GM12878 (cell line): ENCODE measurements at regions not wholly inside any gene's neighbourhood (a gene's known extent, or its start where the extent isn't known, plus 50 kb on each side); places are given as distances from the start of the nearest gene placed in this dataset.

Experiments
- ATAC-seq: fragments of 200-7000 bp; cut with Tn5 transposase; 3 replicates; pipeline ENCODE4 v1.9.1; 2020; ENCODE audit warnings: mild to moderate bottlenecking, moderate library complexity
- BruUV-seq: library from RNA; stranded (reverse); fragments of 400-500 nt; replicated peaks from 2 replicates; lab custom pipeline; 2021; lab: Mats Ljungman, UMichigan
- CTCF ChIA-PET: fragments of 300-600 bp; sonication (Branson Sonifier 250); formaldehyde crosslinking; extraction: SDS; loops from one replicate; lab custom pipeline; 2021; ENCODE audit warnings: inconsistent platforms; lab: Yijun Ruan, JAX
- POLR2A ChIA-PET: fragments of 350-600 bp; formaldehyde crosslinking; extraction: SDS; loops from one replicate; lab custom pipeline; 2021; ENCODE audit warnings: inconsistent platforms; lab: Charles Lee
- RAD21 ChIA-PET: fragments of 300-600 bp; sonication (Branson Sonifier 250); formaldehyde crosslinking; loops from one replicate; lab custom pipeline; 2023; ENCODE audit warnings: antibody characterized with exemption; ENCODE audit not compliant: unreplicated experiment; lab: Charles Lee
- SMC1A ChIA-PET: fragments of 300-600 bp; sonication (Branson Sonifier 250); formaldehyde crosslinking; loops from one replicate; lab custom pipeline; 2023; ENCODE audit not compliant: unreplicated experiment, uncharacterized antibody; lab: Charles Lee
- DNase-seq: peaks from one replicate; pipeline ENCODE4 v3.0.0-alpha.2; 2011; ENCODE audit warnings: low read depth, low spot score
- FAIRE-seq: peaks from 3 replicates; lab custom pipeline; 2011; peaks lifted over from hg19 to GRCh38; lab: Jason Lieb, UNC
- H2AFZ ChIP-seq: 2 replicates; pipeline ENCODE4 v1.6.0; 2011; ENCODE audit warnings: low read depth, low read length, control low read depth; ENCODE audit not compliant: control insufficient read depth
- H3K27ac ChIP-seq: 2 replicates; pipeline ENCODE4 v1.5.1; 2011; ENCODE audit warnings: control low read depth; ENCODE audit not compliant: control insufficient read depth, insufficient read depth
- H3K27me3 ChIP-seq, 2 experiments: replicated peaks in 1 of 2; 2 replicates each; pipeline versions ENCODE4 v1.6.0 to v1.6.1; 2011; ENCODE audit warnings: low read length in 1 of 2; ENCODE audit not compliant: control insufficient read depth in 2 of 2, insufficient read depth in 2 of 2
- H3K36me3 ChIP-seq, 2 experiments: 2 replicates each; pipeline ENCODE4 v1.5.1; 2011; ENCODE audit warnings: low read length in 1 of 2; ENCODE audit not compliant: control insufficient read depth in 2 of 2, insufficient read depth in 2 of 2
- H3K4me1 ChIP-seq: 2 replicates; pipeline ENCODE4 v1.6.1; 2011; ENCODE audit warnings: mild to moderate bottlenecking, low read length, moderate library complexity, mixed read lengths; ENCODE audit not compliant: control insufficient read depth, insufficient read depth
- H3K4me2 ChIP-seq: 2 replicates; pipeline ENCODE4 v1.6.0; 2011; ENCODE audit warnings: control low read depth; ENCODE audit not compliant: control insufficient read depth, insufficient read depth
- H3K4me3 ChIP-seq: fragments of 200-600 bp; sonication (generic); 2 replicates; pipeline ENCODE4 v1.5.1; 2016
- H3K79me2 ChIP-seq: 2 replicates; pipeline ENCODE4 v1.6.0; 2011; ENCODE audit warnings: low read length; ENCODE audit not compliant: control insufficient read depth, insufficient read depth
- H3K9ac ChIP-seq: 2 replicates; pipeline ENCODE4 v1.8.0; 2011; ENCODE audit warnings: low read length, control low read depth, mixed read lengths; ENCODE audit not compliant: control insufficient read depth, insufficient read depth
- H3K9me3 ChIP-seq: replicated peaks from 3 replicates; pipeline ENCODE4 v1.5.1; 2011; ENCODE audit warnings: mild to moderate bottlenecking, low read length; ENCODE audit not compliant: control insufficient read depth, insufficient read depth
- H4K20me1 ChIP-seq: 2 replicates; pipeline ENCODE4 v1.6.0; 2011; ENCODE audit not compliant: control insufficient read depth, insufficient read depth
- BRCA1 ChIP-seq: IDR thresholded peaks from 2 replicates; pipeline ENCODE4 v1.6.1; 2011; ENCODE audit warnings: low read depth, low read length, improper control_type of control experiment
- CBX5 ChIP-seq: sonication (generic); IDR thresholded peaks from 2 replicates; pipeline ENCODE4 v1.6.1; 2016; ENCODE audit warnings: low read depth, moderate library complexity, mild to moderate bottlenecking, inconsistent platforms
- MXI1 ChIP-seq: fragments of 150-350 bp; IDR thresholded peaks from 2 replicates; pipeline ENCODE4 v1.6.1; 2011; ENCODE audit warnings: low read depth, mild to moderate bottlenecking, inconsistent platforms, low read length, improper control_type of control experiment
- NFYA ChIP-seq: IDR thresholded peaks from 2 replicates; pipeline ENCODE4 v1.6.1; 2011; ENCODE audit warnings: low read depth, mild to moderate bottlenecking, low read length, improper control_type of control experiment, borderline replicate concordance
- PAX5 ChIP-seq: IDR thresholded peaks from 2 replicates; pipeline ENCODE4 v1.6.1; 2011; ENCODE audit warnings: low read depth, low read length, borderline replicate concordance
- RB1 ChIP-seq: fragments of 450-650 bp; formaldehyde crosslinking; IDR thresholded peaks from 2 replicates; pipeline ENCODE4 v1.6.1; 2017; ENCODE audit warnings: mild to moderate bottlenecking, borderline replicate concordance
- RELA ChIP-seq: fragments of 450-650 bp; IDR thresholded peaks from 2 replicates; pipeline ENCODE4 v1.8.0; 2014; ENCODE audit warnings: borderline replicate concordance; ENCODE audit not compliant: partially characterized antibody
- SREBF1 ChIP-seq: IDR thresholded peaks from 2 replicates; pipeline ENCODE4 v1.6.1; 2012; ENCODE audit warnings: mild to moderate bottlenecking, low read length
- SUZ12 ChIP-seq: fragments of 200-600 bp; sonication (generic); IDR thresholded peaks from one replicate; pipeline ENCODE4 v1.6.1; 2018; ENCODE audit warnings: antibody characterized with exemption, mild to moderate bottlenecking; ENCODE audit not compliant: unreplicated experiment
- WGBS: methylation state at CpG from one replicate; pipeline ENCODE4 v1.1.6; 2016; ENCODE audit warnings: low lambda C conversion rate; ENCODE audit not compliant: insufficient replicate concordance, insufficient coverage; ENCODE audit errors: missing lambda C conversion rate; 5-methylcytosine and 5-hydroxymethylcytosine counted together
- in situ Hi-C: fragments of 300-500 bp; cut with MboI; formaldehyde crosslinking; loops from 9 replicates; pipeline ENCODE4 v1.14.3; 2018; ENCODE audit warnings: mixed read lengths
- intact Hi-C: fragments of 100-400 bp; cut with micrococcal nuclease; formaldehyde crosslinking; loops from one replicate; pipeline ENCODE4 v1.14.2; 2022; ENCODE audit not compliant: unreplicated experiment
- TF ChIP-seq, protein P1 (sequence below): IDR thresholded peaks from 2 replicates; pipeline ENCODE4 v1.6.1; 2012; ENCODE audit warnings: low read depth, low read length, improper control_type of control experiment

DNA sequence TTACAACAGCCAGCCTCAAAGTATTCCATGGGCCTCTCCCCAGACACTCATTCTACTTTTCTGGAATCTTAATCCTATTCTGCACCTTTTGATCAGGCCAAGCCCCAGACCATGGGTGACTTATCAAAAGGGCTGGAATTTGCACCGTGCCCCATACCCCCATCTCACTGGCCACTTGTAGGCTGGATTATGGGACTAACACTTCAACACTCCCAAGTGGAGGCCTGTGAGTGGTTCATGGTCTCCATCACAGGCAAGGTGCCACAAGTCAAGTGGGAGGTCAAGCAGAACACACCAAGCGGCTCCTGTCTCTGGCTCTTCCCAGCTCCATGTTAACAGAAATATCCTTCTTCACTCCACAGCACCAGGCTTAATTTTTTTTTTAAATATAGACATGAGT, 212.3 kb upstream of the HEY2 start:
- Histone ChIP-seq H3K9ac (no peak overlapping the region), H4K20me1 (no peaks in the 10 kb centered on the region; the same call in 1 of the 2 replicates), H3K4me2 (no peak overlapping the region), H3K4me3 (no peak overlapping the region), H3K79me2 (no peaks in the 10 kb centered on the region), H3K9me3 (no peaks in the 10 kb centered on the region), H3K27me3 (no peaks in the 10 kb centered on the region; a peak in 1 of 4 replicates), H3K27ac (no peak overlapping the region), H2AFZ (no peak overlapping the region), H3K36me3 (no peaks in the 10 kb centered on the region), H3K4me1 (no peaks in the 10 kb centered on the region)
- in situ Hi-C loops (no loop called here), intact Hi-C loops (no loop called here)
- no TSS peak for BruUV-seq
- 0% methylated on average over 2 of the region's 2 CpGs for WGBS
- FAIRE-seq (no peak), DNase-seq (no peak), ATAC-seq (no peak)
- ChIA-PET POLR2A (no interaction called here), SMC1A (interaction anchor here (1.8 kb wide), 1 partner anchor 13 kb away, joined by 3 read pairs; no protein-coding TSS in a partner anchor), CTCF (no interaction called here), RAD21 (no interaction called here)
- TF ChIP-seq NFYA (no peak), PAX5 (no peak), RB1 (no peak), CBX5 (no peak), RELA (no peak), SUZ12 (no peak), SREBF1 (no peak), BRCA1 (no peak), MXI1 (no peak)
- TF ChIP-seq, protein P1, sequence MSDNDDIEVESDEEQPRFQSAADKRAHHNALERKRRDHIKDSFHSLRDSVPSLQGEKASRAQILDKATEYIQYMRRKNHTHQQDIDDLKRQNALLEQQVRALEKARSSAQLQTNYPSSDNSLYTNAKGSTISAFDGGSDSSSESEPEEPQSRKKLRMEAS, result no peak
